Right lung (tissue), 2 donors: ENCODE measurements at regions not wholly inside any gene's neighbourhood (a gene's known extent, or its start where the extent isn't known, plus 50 kb on each side); places are given as distances from the start of the nearest gene placed in this dataset.
A peak's percentile ranks its signal among the peaks of the same experiment; 100 is the strongest.
"Not testable (repeated sequence)": the region's sequence is repeated elsewhere in the genome, so short reads cannot be mapped to it uniquely, and the experiment has no call there.

Experiments used
- DNase-seq, 2 donors: peaks; one replicate each; pipeline ENCODE4 v3.0.0-alpha.2; 2013

- no peak for DNase-seq
These were observed 532.7 kb downstream of the NLGN4X start for GRCh38 chrX:5695971-5696370.

GRCh38 chrX:5683996-5684395, 544.7 kb downstream of the NLGN4X start:
- DNase-seq: no peak

- no peak for DNase-seq
These were observed 547.5 kb downstream of the NLGN4X start for GRCh38 chrX:5681159-5681558.

GRCh38 chrX:5674036-5674435, 554.6 kb downstream of the NLGN4X start:
- no peak for DNase-seq

GRCh38 chrX:5672099-5672498, 556.6 kb downstream of the NLGN4X start:
- DNase-seq: no peak

- DNase-seq: not testable (repeated sequence)
These were observed 562.0 kb downstream of the NLGN4X start for GRCh38 chrX:5666689-5667088.

- no peak for DNase-seq
These were observed 572.1 kb downstream of the NLGN4X start for GRCh38 chrX:5656544-5656943.

GRCh38 chrX:5650904-5651303, 577.8 kb downstream of the NLGN4X start:
- no peak for DNase-seq

DNA sequence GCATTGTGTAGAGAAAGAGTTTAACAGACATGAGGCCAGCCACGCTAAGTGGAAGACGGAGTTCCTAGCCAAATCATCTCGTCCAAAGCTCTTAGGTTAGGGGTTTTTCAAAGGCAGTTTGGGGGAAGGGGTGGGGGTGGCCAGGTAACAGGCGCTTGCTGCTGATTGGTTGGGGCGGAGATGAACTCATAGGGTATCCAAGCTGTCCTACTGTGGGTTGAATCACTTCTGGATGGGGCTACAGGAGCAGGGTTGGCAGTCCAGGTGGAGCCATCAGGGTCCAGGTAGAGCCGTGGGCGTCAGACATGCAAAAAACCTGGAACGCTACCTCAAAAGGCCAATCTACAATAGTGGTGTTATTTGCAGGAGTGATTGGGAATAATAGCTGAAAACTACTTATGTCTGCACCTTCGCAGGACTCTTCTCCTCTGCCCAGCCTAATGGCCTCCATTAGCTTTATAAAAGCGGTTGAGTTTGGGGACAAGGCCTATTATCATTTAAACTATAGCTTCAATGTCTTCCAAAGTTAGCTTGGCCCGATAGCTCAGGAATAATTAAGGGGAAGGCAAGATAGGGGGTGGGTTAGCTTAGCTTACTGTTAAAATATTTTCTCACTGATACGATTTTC, 579.6 kb downstream of the NLGN4X start:
- DNase-seq: no peak

GRCh38 chrX:5646818-5647217, 581.8 kb downstream of the NLGN4X start:
- no peak for DNase-seq

DNA sequence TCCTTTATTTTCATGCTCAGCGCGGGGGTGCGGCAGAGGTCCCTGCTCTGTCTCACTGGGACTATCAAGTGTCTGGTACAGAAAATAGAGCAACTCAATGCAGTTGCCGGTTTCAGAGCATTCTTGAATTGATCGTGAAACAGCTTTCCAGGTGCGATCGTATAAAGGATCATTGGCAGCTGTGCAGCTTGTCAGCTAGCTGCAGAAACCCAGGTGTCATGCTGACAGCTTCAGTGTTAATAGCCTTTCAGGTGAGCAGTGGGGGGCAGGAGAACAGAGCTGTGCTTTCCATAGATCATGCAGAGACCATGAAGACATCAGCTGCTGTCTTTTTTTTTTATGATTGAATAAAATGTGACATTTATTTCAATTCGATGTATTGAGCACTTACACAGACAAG, 583.9 kb downstream of the NLGN4X start:
- no peak for DNase-seq

- no peak for DNase-seq
These were observed 588.6 kb downstream of the NLGN4X start for GRCh38 chrX:5640071-5640470.

- DNase-seq: no peak
These were observed 590.1 kb downstream of the NLGN4X start for GRCh38 chrX:5638572-5638971.

DNA sequence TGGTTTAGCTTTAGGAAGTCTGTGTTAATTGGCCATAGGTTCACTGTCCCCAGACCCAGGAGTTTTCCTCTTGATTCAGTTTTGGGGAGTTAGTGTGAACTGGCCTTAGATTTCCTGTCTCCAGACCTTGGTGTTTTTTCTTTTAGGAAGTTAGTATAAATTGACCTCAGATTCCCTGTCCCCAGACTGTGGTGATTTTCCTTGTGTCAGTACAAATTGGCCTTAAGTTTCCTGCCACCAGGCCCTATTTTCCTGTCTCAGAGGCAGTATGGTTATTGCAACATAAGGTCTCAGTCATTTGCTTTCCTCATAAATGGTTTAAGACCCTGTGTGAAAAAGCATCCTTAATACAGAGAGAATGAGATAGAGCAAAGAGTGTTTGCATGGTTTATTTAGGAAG, 595.8 kb downstream of the NLGN4X start:
- DNase-seq: no peak

DNA sequence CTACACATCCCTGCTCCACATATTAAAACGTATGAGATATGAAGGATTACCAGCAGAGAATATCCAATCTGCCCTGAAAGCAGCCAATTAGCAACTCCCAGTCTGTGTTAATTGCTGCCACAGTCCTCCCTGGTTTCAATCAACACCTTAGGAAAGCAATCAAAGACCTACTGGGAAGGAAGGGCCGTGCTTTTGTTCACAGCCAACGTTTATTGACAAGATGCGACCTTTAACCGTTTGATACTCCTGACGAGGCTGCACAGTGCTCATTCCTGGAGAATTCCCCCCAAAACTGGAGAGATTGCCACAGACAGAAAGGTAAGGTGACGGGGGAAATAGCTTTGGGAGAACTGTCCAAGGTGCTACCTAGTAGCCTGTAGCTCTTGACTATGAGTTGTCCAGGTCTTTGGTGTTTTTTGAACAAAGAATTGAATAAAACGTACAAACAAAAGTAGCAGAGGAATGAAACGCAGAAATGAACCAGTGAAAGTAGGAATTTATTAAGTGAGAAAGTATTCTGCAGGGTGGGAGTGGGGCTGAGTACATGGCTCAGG, 596.5 kb downstream of the NLGN4X start:
- DNase-seq: no peak

GRCh38 chrX:5617666-5618065, 611.0 kb downstream of the NLGN4X start:
- no peak for DNase-seq

DNA sequence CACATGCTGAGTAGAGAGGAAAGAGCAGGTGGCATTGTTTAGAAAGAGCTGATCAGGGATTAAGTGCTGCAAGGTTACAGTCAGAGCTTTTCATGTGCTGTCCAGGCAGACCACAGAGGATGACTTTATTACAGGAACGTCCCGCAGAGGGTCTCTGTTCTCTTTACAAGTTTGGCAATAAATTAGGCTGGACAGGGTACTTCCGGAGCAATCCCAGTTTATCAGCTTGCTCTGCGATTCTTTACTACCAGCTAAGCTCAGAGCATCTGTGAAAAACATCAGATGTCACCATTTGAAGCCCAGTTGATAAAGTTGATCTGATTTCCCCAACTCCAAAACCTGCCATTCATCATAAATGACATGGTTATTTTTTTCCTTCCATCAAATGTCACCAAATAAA, 633.1 kb downstream of the NLGN4X start:
- no peak for DNase-seq

DNA sequence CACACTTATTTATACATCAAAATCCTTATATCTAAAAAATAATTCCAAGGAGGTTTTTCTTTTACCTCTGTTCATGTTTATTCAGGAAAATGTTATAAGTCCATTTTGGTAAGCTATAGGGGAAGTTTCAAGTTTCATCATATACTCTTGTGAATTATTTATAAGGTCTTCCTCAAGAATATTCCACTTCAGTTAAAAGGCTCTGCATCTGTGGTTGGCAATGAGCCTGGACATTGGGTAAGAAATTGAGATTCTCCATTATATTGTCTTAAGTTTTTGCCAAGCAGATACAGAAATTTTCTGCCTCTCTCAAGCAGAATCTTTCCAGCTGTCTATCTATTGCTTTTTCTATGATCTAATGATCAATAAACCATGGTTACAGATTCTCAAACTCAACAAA, 641.9 kb downstream of the NLGN4X start:
- DNase-seq: no peak

- DNase-seq: no peak
These were observed 653.3 kb downstream of the NLGN4X start for GRCh38 chrX:5575407-5575806.

GRCh38 chrX:5568934-5569333, 659.7 kb downstream of the NLGN4X start:
- no peak for DNase-seq

- DNase-seq: no peak
These were observed 669.3 kb downstream of the NLGN4X start for GRCh38 chrX:5559386-5559785.

DNA sequence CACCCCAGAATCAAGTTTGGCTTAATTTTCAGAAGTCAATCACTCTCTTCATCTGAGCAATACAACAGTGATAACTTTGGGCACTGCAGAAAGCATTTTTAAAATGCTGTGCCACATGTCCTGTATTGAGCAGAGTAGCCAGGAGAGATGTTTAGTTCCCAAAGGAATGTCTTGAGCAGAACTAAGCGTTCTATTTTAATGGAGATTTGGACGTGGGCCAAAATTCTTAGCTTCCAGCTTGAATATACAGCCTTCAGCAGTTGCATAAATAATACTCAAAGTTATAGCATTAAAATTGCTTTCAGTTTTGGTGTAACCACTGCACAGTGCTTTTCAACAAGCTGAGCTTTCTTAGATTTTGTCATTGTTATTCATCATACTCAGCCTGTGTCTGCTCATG, 679.2 kb downstream of the NLGN4X start:
- peak; percentile 1 to 4 for DNase-seq

DNA sequence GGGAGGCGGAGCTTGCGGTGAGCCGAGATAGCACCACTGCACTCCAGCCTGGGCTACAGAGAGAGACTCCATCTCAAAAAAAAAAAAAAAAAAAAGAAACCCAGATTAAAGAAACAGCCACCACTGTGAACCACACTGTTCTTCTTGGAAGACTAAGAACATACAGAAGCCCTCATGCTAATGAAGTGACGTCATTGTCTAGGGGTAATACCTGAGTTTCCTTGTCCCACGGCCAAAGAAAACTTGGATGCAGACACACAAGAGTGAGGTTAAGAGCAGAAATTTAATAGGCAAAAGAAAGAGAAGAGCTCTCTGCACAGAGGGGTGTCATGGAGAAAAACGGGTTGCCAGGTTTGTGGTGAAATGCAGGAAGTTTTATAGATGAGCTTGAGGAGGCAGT, 691.6 kb downstream of the NLGN4X start:
- no peak for DNase-seq

GRCh38 chrX:5536261-5536660, 692.4 kb downstream of the NLGN4X start:
- DNase-seq: no peak
